ENCODE measurements at regions not wholly inside any gene's neighbourhood (a gene's known extent, or its start where the extent isn't known, plus 50 kb on each side); places are given as distances from the start of the nearest gene placed in this dataset.

DNA sequence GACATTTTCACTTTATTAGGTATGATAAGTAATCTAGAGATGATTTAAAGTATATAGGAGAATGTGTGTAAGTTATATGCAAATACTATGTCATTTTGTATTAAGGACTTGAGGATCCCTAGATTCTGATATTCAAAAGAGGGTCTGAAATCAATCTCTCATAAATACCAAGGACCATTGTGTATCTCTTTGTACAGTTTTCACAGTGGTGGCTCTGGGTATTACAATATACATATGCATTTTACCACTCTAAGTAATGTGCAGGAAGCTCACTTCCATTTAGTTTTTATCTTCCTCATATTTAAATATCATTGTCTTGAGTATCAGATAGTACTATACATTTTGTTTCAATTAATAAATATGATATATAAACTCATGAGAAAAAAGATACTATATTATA is 862.6 kb upstream of the PCDH20 start:
- no peak for TF ChIP-seq EZH2phosphoT487 (IDR thresholded peaks at IDR 0.05; ENCODE audit: unreplicated experiment)
- TF ChIP-seq ZNF331 (CRISPR knock-in tag; IDR thresholded peaks at IDR 0.05; ENCODE audit: low read depth): no peak
- DNase-seq (ENCODE audit: low spot score): no peak
- H3K27me3 Mint-ChIP-seq (ENCODE audit: insufficient read depth, low read depth, poor library complexity): no peaks in the 10 kb centered on the region

DNA sequence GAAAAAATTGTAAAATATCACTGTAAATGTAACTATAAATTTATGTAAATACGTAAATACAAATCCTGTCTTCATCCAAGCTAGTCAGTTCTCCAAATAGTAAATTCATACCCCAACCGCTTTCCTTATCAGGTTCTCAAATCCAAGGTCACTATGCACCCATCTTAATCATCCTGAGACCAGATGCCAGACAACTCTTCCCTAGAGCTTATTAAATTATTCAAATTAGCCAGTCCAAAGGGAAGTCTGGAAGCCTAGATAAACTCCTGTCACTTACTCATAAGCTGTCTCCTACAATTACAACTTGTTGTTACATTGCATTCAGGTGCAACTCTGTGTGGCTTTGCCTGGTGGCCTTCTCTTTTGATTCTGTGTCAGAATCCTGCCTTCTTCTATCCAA is 836.1 kb upstream of the PCDH20 start:
- H3K27ac Mint-ChIP-seq: no peak overlapping the region
- TF ChIP-seq EZH2phosphoT487 (IDR thresholded peaks at IDR 0.05; ENCODE audit: unreplicated experiment) (no peak), ZNF331 (CRISPR knock-in tag; IDR thresholded peaks at IDR 0.05; ENCODE audit: low read depth) (no peak), NANOG (IDR thresholded peaks at IDR 0.05; ENCODE audit: borderline replicate concordance) (no peak), ZNF114 (CRISPR knock-in tag; IDR thresholded peaks at IDR 0.05) (no peak), POLR2AphosphoS5 (IDR thresholded peaks at IDR 0.05; ENCODE audit: low read depth) (no peak), EZH2 (IDR thresholded peaks at IDR 0.05; ENCODE audit: low read depth, unreplicated experiment) (no peak), JUNB (IDR thresholded peaks at IDR 0.05; ENCODE audit: unreplicated experiment) (no peak)
- TF ChIP-seq, protein P1, sequence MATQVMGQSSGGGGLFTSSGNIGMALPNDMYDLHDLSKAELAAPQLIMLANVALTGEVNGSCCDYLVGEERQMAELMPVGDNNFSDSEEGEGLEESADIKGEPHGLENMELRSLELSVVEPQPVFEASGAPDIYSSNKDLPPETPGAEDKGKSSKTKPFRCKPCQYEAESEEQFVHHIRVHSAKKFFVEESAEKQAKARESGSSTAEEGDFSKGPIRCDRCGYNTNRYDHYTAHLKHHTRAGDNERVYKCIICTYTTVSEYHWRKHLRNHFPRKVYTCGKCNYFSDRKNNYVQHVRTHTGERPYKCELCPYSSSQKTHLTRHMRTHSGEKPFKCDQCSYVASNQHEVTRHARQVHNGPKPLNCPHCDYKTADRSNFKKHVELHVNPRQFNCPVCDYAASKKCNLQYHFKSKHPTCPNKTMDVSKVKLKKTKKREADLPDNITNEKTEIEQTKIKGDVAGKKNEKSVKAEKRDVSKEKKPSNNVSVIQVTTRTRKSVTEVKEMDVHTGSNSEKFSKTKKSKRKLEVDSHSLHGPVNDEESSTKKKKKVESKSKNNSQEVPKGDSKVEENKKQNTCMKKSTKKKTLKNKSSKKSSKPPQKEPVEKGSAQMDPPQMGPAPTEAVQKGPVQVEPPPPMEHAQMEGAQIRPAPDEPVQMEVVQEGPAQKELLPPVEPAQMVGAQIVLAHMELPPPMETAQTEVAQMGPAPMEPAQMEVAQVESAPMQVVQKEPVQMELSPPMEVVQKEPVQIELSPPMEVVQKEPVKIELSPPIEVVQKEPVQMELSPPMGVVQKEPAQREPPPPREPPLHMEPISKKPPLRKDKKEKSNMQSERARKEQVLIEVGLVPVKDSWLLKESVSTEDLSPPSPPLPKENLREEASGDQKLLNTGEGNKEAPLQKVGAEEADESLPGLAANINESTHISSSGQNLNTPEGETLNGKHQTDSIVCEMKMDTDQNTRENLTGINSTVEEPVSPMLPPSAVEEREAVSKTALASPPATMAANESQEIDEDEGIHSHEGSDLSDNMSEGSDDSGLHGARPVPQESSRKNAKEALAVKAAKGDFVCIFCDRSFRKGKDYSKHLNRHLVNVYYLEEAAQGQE (IDR thresholded peaks at IDR 0.05; ENCODE audit: unreplicated experiment): no peak
- TF ChIP-seq, protein P2, sequence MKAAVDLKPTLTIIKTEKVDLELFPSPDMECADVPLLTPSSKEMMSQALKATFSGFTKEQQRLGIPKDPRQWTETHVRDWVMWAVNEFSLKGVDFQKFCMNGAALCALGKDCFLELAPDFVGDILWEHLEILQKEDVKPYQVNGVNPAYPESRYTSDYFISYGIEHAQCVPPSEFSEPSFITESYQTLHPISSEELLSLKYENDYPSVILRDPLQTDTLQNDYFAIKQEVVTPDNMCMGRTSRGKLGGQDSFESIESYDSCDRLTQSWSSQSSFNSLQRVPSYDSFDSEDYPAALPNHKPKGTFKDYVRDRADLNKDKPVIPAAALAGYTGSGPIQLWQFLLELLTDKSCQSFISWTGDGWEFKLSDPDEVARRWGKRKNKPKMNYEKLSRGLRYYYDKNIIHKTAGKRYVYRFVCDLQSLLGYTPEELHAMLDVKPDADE (IDR thresholded peaks at IDR 0.05): no peak
- TF ChIP-seq, protein P3, sequence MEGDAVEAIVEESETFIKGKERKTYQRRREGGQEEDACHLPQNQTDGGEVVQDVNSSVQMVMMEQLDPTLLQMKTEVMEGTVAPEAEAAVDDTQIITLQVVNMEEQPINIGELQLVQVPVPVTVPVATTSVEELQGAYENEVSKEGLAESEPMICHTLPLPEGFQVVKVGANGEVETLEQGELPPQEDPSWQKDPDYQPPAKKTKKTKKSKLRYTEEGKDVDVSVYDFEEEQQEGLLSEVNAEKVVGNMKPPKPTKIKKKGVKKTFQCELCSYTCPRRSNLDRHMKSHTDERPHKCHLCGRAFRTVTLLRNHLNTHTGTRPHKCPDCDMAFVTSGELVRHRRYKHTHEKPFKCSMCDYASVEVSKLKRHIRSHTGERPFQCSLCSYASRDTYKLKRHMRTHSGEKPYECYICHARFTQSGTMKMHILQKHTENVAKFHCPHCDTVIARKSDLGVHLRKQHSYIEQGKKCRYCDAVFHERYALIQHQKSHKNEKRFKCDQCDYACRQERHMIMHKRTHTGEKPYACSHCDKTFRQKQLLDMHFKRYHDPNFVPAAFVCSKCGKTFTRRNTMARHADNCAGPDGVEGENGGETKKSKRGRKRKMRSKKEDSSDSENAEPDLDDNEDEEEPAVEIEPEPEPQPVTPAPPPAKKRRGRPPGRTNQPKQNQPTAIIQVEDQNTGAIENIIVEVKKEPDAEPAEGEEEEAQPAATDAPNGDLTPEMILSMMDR (conservative IDR thresholded peaks at IDR 0.05; ENCODE audit: low read depth in 2 of 2): no peak

More for the DNA sequence above, 862.6 kb upstream of the PCDH20 start:
- peaks cover 13% of the 10 kb centered on the region for H3K36me3 Mint-ChIP-seq (ENCODE audit: low read depth)
- Histone ChIP-seq H3K27ac (ENCODE audit: low read depth) (no peak overlapping the region), H3K4me1 (ENCODE audit: insufficient read depth) (no peaks in the 10 kb centered on the region), H2AFZ (no peak overlapping the region), H3K79me2 (replicated peaks; ENCODE audit: insufficient read depth) (no peaks in the 10 kb centered on the region), H3K27me3 (ENCODE audit: insufficient read depth) (no peaks in the 10 kb centered on the region), H3K4me2 (no peak overlapping the region), H3K36me3 (ENCODE audit: insufficient read depth) (no peaks in the 10 kb centered on the region), H3K9me2 (ENCODE audit: insufficient read depth) (no peaks in the 10 kb centered on the region), H3F3A (replicated peaks; ENCODE audit: low read depth) (no peaks in the 10 kb centered on the region), H3K4me3 (no peak overlapping the region), H4K20me1 (replicated peaks; ENCODE audit: insufficient read depth) (no peaks in the 10 kb centered on the region)
- peaks cover 4% of the 10 kb centered on the region for H3K4me1 Mint-ChIP-seq
- H3K9me3 Mint-ChIP-seq: peaks cover 12% of the 10 kb centered on the region
- ATAC-seq: no peak
- H3K4me3 Mint-ChIP-seq: no peak overlapping the region
- H3K27ac Mint-ChIP-seq: no peak overlapping the region

More for the DNA sequence above, 836.1 kb upstream of the PCDH20 start:
- Mint-ChIP-seq H3K27me3 (ENCODE audit: insufficient read depth, low read depth, poor library complexity) (no peaks in the 10 kb centered on the region), H3K4me1 (no peaks in the 10 kb centered on the region), H3K9me3 (no peaks in the 10 kb centered on the region; the same call in 1 of the 3 replicates), H3K4me3 (no peak overlapping the region), H3K36me3 (ENCODE audit: low read depth) (no peaks in the 10 kb centered on the region)
- 0 out of 2 replicates have a peak, but pooled peaks cover 4% of the 10 kb centered on the region for H3K9me2 ChIP-seq (ENCODE audit: insufficient read depth)
- H3K27ac ChIP-seq (ENCODE audit: low read depth): no peak overlapping the region
- ATAC-seq (no peak), DNase-seq (ENCODE audit: low spot score) (no peak)
- no peaks in the 10 kb centered on the region for H3K4me1 ChIP-seq (ENCODE audit: insufficient read depth)
- H2AFZ ChIP-seq: no peak overlapping the region
- H3K27me3 ChIP-seq (ENCODE audit: insufficient read depth): no peaks in the 10 kb centered on the region
- no peaks in the 10 kb centered on the region for H4K20me1 ChIP-seq (replicated peaks; ENCODE audit: insufficient read depth)
- no peak overlapping the region for H3K4me2 ChIP-seq
- H3K79me2 ChIP-seq (replicated peaks; ENCODE audit: insufficient read depth): no peaks in the 10 kb centered on the region
- no peaks in the 10 kb centered on the region for H3K36me3 ChIP-seq (ENCODE audit: insufficient read depth)
- H3F3A ChIP-seq (replicated peaks; ENCODE audit: low read depth): no peaks in the 10 kb centered on the region
- no peak overlapping the region for H3K4me3 ChIP-seq

Data from GM23338 (cell line).